ENCODE measurements at regions not wholly inside any gene's neighbourhood (a gene's known extent, or its start where the extent isn't known, plus 50 kb on each side); places are given as distances from the start of the nearest gene placed in this dataset.

GRCh38 chr7:42385912-42386311 lies 148.9 kb upstream of the GLI3 start:
- Mint-ChIP-seq H3K27ac (ENCODE audit: unreplicated experiment) (no peak overlapping the region), H3K4me1 (ENCODE audit: low read depth, unreplicated experiment) (no peaks in the 10 kb centered on the region), H3K4me3 (ENCODE audit: unreplicated experiment) (no peak overlapping the region), H3K9me3 (ENCODE audit: unreplicated experiment) (no peaks in the 10 kb centered on the region), H3K27me3 (ENCODE audit: unreplicated experiment) (peaks cover under 1% of the 10 kb centered on the region), H3K36me3 (ENCODE audit: unreplicated experiment) (no peaks in the 10 kb centered on the region)
- TF ChIP-seq, protein P1, sequence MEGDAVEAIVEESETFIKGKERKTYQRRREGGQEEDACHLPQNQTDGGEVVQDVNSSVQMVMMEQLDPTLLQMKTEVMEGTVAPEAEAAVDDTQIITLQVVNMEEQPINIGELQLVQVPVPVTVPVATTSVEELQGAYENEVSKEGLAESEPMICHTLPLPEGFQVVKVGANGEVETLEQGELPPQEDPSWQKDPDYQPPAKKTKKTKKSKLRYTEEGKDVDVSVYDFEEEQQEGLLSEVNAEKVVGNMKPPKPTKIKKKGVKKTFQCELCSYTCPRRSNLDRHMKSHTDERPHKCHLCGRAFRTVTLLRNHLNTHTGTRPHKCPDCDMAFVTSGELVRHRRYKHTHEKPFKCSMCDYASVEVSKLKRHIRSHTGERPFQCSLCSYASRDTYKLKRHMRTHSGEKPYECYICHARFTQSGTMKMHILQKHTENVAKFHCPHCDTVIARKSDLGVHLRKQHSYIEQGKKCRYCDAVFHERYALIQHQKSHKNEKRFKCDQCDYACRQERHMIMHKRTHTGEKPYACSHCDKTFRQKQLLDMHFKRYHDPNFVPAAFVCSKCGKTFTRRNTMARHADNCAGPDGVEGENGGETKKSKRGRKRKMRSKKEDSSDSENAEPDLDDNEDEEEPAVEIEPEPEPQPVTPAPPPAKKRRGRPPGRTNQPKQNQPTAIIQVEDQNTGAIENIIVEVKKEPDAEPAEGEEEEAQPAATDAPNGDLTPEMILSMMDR (IDR thresholded peaks at IDR 0.05; ENCODE audit: partially characterized antibody, unreplicated experiment): no peak
- DNase-seq: no peak

GRCh38 chr7:42381161-42381560 lies 144.2 kb upstream of the GLI3 start:
- TF ChIP-seq, protein P1 (IDR thresholded peaks at IDR 0.05; ENCODE audit: partially characterized antibody, unreplicated experiment): no peak
- no peak overlapping the region for H3K4me3 Mint-ChIP-seq (ENCODE audit: unreplicated experiment)
- no peak overlapping the region for H3K27ac Mint-ChIP-seq (ENCODE audit: unreplicated experiment)
- no peaks in the 10 kb centered on the region for H3K9me3 Mint-ChIP-seq (ENCODE audit: unreplicated experiment)
- H3K36me3 Mint-ChIP-seq (ENCODE audit: unreplicated experiment): no peaks in the 10 kb centered on the region
- H3K4me1 Mint-ChIP-seq (ENCODE audit: low read depth, unreplicated experiment): no peaks in the 10 kb centered on the region
- no peak for DNase-seq
- H3K27me3 Mint-ChIP-seq (ENCODE audit: unreplicated experiment): no peaks in the 10 kb centered on the region

- DNase-seq: no peak
- TF ChIP-seq, protein P1 (IDR thresholded peaks at IDR 0.05; ENCODE audit: partially characterized antibody, unreplicated experiment): no peak
- H3K4me1 Mint-ChIP-seq (ENCODE audit: low read depth, unreplicated experiment): no peaks in the 10 kb centered on the region
- H3K36me3 Mint-ChIP-seq (ENCODE audit: unreplicated experiment): no peaks in the 10 kb centered on the region
- H3K9me3 Mint-ChIP-seq (ENCODE audit: unreplicated experiment): no peaks in the 10 kb centered on the region
- no peak overlapping the region for H3K27ac Mint-ChIP-seq (ENCODE audit: unreplicated experiment)
- H3K4me3 Mint-ChIP-seq (ENCODE audit: unreplicated experiment): no peak overlapping the region
- no peaks in the 10 kb centered on the region for H3K27me3 Mint-ChIP-seq (ENCODE audit: unreplicated experiment)
Observed at GRCh38 chr7:42380401-42380800, 143.4 kb upstream of the GLI3 start.

DNA sequence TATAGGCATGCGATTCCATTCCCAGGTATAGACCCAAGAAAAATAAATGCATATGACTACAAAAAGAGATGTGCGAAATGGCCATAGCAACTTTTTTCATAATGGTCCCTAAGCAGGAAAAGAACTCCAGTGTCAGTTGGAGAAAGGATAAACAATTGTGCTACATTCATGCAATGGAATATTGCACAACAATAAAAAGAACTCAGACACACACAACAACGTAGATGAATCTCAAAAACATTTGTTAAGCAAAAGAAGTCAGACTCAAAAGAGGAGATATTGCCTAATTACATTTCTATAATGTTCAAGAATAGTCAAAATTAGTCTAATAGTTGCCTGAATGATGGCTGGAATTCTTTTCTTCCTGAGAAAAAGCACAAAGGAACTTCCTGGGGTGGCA lies 141.1 kb upstream of the GLI3 start:
- no peaks in the 10 kb centered on the region for H3K9me3 Mint-ChIP-seq (ENCODE audit: unreplicated experiment)

GRCh38 chr7:42373285-42373684 lies 136.3 kb upstream of the GLI3 start:
- Mint-ChIP-seq H3K4me3 (ENCODE audit: unreplicated experiment) (no peak overlapping the region), H3K9me3 (ENCODE audit: unreplicated experiment) (peaks cover 3% of the 10 kb centered on the region)

More for the DNA sequence above, 141.1 kb upstream of the GLI3 start:
- Mint-ChIP-seq H3K4me3 (ENCODE audit: unreplicated experiment) (no peak overlapping the region), H3K36me3 (ENCODE audit: unreplicated experiment) (no peaks in the 10 kb centered on the region), H3K4me1 (ENCODE audit: low read depth, unreplicated experiment) (no peaks in the 10 kb centered on the region), H3K27ac (ENCODE audit: unreplicated experiment) (no peak overlapping the region), H3K27me3 (ENCODE audit: unreplicated experiment) (no peaks in the 10 kb centered on the region)
- no peak for DNase-seq
- TF ChIP-seq, protein P1 (IDR thresholded peaks at IDR 0.05; ENCODE audit: partially characterized antibody, unreplicated experiment): no peak

More at GRCh38 chr7:42373285-42373684, 136.3 kb upstream of the GLI3 start:
- no peak for DNase-seq
- Mint-ChIP-seq H3K4me1 (ENCODE audit: low read depth, unreplicated experiment) (peaks cover 2% of the 10 kb centered on the region), H3K27ac (ENCODE audit: unreplicated experiment) (no peak overlapping the region), H3K27me3 (ENCODE audit: unreplicated experiment) (no peaks in the 10 kb centered on the region), H3K36me3 (ENCODE audit: unreplicated experiment) (peaks cover 3% of the 10 kb centered on the region)
- TF ChIP-seq, protein P1 (IDR thresholded peaks at IDR 0.05; ENCODE audit: partially characterized antibody, unreplicated experiment): no peak
